Retinal pigment epithelial cell (primary cell): ENCODE measurements at regions not wholly inside any gene's neighbourhood (a gene's known extent, or its start where the extent isn't known, plus 50 kb on each side); places are given as distances from the start of the nearest gene placed in this dataset.

Source experiments
- DNase-seq: peaks from one replicate; pipeline ENCODE4 v3.0.0-alpha.2; 2010; ENCODE audit warnings: low read depth
- H3K4me3 ChIP-seq: 2 replicates; pipeline ENCODE4 v1.5.1; 2011; ENCODE audit warnings: mild to moderate bottlenecking, low read length, control low read depth, moderate library complexity
- TF ChIP-seq, protein P1 (sequence below): conservative IDR thresholded peaks from 2 replicates; pipeline ENCODE4 v1.5.1; 2011; ENCODE audit warnings: low read depth, low read length, control low read depth, inconsistent platforms

DNA sequence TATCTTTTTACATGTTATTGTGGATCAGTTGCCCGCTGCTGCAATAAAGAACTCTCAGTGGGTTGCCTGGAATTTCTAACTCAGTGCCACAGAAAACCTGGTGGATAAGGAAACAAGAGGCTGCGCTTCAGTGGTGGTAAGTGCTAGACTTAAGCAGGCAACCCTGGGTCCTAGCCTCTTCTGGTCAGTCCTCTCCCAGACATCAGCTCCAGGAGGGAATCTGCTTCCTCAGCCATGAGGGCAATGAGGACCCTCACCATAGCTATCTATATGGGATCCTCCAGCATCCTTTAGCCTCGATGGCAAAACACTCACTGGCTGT, 490.7 kb upstream of the SULF2 start:
- no peak overlapping the region for H3K4me3 ChIP-seq
- TF ChIP-seq, protein P1, sequence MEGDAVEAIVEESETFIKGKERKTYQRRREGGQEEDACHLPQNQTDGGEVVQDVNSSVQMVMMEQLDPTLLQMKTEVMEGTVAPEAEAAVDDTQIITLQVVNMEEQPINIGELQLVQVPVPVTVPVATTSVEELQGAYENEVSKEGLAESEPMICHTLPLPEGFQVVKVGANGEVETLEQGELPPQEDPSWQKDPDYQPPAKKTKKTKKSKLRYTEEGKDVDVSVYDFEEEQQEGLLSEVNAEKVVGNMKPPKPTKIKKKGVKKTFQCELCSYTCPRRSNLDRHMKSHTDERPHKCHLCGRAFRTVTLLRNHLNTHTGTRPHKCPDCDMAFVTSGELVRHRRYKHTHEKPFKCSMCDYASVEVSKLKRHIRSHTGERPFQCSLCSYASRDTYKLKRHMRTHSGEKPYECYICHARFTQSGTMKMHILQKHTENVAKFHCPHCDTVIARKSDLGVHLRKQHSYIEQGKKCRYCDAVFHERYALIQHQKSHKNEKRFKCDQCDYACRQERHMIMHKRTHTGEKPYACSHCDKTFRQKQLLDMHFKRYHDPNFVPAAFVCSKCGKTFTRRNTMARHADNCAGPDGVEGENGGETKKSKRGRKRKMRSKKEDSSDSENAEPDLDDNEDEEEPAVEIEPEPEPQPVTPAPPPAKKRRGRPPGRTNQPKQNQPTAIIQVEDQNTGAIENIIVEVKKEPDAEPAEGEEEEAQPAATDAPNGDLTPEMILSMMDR, result no peak
- no peak for DNase-seq

DNA sequence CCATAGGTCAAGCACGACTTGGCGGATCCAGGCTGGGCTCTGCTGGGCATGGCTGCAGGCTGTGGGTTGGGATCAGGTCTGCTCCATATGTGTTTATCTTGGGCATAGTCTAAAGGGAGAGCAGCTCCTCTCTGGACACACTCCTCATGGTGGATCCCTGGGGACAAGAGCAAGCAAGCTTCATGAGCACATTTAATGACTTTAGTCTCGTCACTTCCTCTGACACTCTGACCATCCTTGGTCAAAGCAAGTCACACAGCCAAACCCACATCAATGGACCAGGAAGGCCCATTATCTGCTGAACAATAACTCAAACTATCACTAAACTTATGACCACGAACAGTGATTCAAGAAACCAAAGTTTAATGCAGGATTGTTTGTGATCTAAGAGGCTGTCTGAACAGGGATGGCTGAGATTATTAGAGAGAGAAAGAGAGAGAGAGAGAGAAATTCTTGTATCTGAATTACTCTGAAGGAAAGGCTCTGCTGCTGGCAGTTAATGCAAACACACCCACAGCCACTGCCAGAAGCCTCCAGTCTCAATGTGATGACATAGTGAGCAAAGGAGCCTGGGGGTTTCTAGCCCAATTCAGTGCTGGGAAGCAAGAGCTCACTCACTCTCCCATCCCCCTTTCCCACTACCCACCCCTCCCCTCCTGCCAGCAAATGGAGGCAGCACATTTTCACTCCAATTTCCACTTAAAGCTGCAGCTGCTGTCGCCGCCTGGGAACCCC, 490.2 kb upstream of the SULF2 start:
- TF ChIP-seq, protein P1, result no peak
- no peak for DNase-seq
- no peak overlapping the region for H3K4me3 ChIP-seq

DNA sequence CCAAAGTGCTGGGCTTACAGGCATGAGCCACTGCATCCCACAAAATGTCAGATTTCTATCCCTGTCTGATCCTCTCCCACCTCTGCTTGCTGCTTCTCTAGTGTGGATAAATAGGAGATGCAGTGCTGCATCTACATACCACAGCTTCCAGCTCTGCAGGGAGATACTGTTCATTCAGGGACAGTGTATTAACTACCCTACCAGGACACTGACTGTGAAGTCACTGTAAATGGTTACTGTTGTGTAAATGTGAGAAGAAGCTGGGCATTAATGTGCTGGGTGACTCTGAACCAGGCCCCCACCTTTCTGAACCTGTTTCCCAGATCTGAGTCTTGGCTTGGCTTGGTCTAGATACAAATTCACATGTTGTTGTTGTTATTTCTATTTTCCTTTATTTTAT, 488.6 kb upstream of the SULF2 start:
- DNase-seq, result no peak
- H3K4me3 ChIP-seq, result no peak overlapping the region
- TF ChIP-seq, protein P1, result no peak

DNA sequence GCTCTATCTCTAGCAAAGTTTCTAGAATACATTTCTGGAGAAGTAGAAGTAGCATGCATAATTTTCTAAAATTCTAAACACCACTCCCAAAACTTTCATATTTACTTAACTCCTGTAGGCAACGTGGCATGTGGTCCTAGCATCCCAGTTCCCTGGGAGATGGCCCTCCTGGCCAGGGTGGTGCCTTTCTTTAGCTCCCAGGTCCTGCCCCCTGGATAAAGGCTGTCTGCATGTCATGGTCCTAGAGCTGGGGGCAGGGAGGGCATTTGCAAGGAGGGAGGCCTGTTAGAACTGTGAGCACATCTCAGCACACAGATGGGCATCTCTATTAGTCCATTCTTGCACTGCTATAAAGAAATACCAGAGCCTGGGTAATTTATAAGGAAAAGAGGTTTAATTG, 485.6 kb upstream of the SULF2 start:
- H3K4me3 ChIP-seq, result no peak overlapping the region
- no peak for DNase-seq
- TF ChIP-seq, protein P1, result no peak

DNA sequence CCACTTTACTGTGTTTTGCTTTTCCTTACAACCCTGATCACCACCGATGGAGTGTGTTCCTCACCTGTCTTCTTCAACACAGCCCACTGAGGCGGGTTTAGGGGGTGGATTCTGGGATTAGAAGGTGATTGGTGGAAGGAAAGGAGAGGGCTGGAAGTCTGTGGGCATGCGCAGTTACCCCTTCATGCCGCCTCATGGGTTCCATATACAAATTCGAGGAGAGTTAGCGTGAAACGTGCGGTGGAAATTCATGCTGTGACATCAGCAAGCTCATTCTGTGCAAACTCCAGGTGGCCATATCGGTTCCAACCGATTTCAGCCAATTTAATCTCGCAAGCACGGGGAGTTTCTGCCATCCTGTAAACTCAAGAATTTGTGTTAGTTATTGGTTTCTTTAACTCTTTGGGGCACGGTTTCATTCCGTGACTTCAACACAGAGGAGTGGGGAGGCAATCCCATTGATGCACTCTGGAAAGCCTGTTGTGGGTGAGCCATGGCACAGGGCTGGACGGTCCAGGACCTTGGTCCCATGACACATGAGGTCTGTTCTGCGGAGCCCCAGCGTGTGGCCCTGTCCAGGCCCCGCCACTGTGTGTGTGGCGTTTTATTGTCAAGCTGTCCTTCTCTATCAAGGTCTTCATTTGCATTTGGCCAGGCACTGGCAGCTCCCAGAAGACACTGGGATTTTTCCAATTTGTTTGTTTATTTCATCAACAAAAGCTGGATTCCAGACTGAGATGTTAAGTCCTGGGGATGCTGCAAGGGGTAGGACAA, 482.8 kb upstream of the SULF2 start:
- DNase-seq, result no peak
- no peak overlapping the region for H3K4me3 ChIP-seq
- TF ChIP-seq, protein P1, result no peak

DNA sequence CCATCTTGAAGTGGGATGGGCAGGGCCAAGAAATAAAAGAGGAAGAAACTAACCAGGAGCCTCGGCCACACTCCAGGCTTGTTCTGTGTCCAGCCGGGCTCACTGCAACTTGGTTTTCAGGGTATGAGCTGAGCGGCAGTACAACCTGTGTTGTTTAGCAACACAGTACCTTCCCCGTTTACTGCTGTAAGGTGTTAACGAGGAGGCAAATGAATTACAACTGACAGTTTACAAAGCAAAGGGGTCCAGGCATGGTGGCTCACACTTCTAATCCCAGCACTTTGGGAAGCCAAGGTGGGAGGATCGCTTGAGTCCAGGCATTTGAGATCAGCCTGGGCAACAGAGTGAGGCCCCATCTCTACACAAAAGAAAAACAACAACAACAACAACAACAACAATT, 481.3 kb upstream of the SULF2 start:
- DNase-seq, result no peak
- no peak overlapping the region for H3K4me3 ChIP-seq
- TF ChIP-seq, protein P1, result no peak

DNA sequence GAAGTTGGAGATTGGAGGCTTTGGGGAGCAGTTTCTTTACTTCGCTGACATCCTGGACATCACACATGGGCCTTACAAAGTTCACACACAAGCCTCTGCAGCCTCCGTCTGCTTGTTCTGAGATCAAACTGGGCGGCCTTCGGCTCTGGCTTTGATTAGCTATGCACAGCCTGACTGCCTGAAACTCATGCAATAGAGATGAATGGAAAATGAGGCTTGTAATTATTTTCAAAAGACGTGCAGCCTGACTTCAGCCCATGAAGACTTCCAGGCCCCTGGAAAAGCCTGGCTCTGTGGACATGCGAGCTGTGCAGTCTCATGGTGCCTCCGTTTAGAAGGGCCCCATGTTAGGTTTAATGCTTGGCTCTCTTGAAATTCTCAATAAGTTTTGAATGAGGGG, 480.5 kb upstream of the SULF2 start:
- no peak overlapping the region for H3K4me3 ChIP-seq
- TF ChIP-seq, protein P1, result no peak
- DNase-seq, result no peak
